ENCODE measurements at regions not wholly inside any gene's neighbourhood (a gene's known extent, or its start where the extent isn't known, plus 50 kb on each side); places are given as distances from the start of the nearest gene placed in this dataset.

DNA sequence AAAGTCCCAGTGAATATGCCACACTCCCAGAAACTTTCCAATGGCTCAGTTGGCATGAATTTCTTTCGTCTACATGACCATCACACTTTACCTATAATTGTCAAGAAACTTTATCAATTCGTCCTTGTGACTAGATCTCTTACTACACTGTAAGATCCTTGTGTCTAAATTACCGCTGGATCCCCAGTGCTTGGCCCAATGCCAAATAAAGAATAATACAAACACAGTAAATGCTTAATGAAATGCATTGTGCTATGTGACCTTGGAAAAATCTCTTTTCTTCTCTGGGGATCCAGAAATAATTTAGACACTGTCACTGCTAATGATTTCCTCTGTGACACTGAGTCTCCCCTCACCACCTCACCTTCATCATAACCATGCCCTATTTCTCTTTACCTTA is 137.9 kb downstream of the VSIG4 start:
- TF ChIP-seq RAD21 (IDR thresholded peaks at IDR 0.05; ENCODE audit: low read depth) (no peak), CTCF (IDR thresholded peaks at IDR 0.05 in 2 of 3, conservative IDR thresholded peaks at IDR 0.05 in 1 of 3; ENCODE audit: borderline replicate concordance in 1 of 3, insufficient read depth in 1 of 3, low read depth in 2 of 3, low read length in 2 of 3) (no peak), POLR2A (IDR thresholded peaks at IDR 0.05; ENCODE audit: borderline replicate concordance, extremely low read depth, insufficient read depth, insufficient read length) (no peak), ZBTB33 (IDR thresholded peaks at IDR 0.05; ENCODE audit: extremely low read depth, insufficient replicate concordance, low read length) (no peak), FOSL1 (IDR thresholded peaks at IDR 0.05; ENCODE audit: low read depth) (no peak), REST (IDR thresholded peaks at IDR 0.05; ENCODE audit: low read depth) (no peak), POLR2AphosphoS5 (IDR thresholded peaks at IDR 0.05; ENCODE audit: low read depth, low read length) (no peak), EZH2 (IDR thresholded peaks at IDR 0.05) (no peak)
- TF ChIP-seq, protein P1, sequence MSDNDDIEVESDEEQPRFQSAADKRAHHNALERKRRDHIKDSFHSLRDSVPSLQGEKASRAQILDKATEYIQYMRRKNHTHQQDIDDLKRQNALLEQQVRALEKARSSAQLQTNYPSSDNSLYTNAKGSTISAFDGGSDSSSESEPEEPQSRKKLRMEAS (IDR thresholded peaks at IDR 0.05), result no peak
